ENCODE measurements at regions not wholly inside any gene's neighbourhood (a gene's known extent, or its start where the extent isn't known, plus 50 kb on each side); places are given as distances from the start of the nearest gene placed in this dataset.
"Not testable (repeated sequence)": the region's sequence is repeated elsewhere in the genome, so short reads cannot be mapped to it uniquely, and the experiment has no call there.

- no peak for DNase-seq
These were observed 62.1 kb downstream of the ZWINT start for GRCh38 chr10:56298941-56299340.

- no peak for DNase-seq
These were observed 64.4 kb downstream of the ZWINT start for GRCh38 chr10:56296618-56297017.

DNA sequence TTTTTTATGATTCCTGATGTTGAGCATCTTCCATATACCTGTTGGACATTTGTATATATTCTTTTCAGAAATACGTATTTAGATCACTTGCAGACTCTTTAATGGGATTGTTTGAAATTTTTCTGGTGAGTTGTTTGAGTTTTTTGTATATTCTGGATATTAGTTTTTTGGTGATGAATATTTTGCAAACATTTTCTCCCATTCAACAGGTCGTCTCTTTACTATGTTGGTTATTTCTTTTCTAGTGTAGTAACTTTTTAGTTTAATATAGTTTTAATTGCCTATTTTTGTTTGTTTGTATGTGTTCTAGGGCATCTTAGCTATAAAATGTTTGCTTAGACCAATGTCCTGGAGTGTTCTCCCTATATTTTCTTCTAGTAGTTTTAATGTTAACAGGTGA lies 72.7 kb downstream of the ZWINT start:
- no peak for DNase-seq

- DNase-seq: no peak
These were observed 75.0 kb downstream of the ZWINT start for GRCh38 chr10:56286096-56286495.

DNA sequence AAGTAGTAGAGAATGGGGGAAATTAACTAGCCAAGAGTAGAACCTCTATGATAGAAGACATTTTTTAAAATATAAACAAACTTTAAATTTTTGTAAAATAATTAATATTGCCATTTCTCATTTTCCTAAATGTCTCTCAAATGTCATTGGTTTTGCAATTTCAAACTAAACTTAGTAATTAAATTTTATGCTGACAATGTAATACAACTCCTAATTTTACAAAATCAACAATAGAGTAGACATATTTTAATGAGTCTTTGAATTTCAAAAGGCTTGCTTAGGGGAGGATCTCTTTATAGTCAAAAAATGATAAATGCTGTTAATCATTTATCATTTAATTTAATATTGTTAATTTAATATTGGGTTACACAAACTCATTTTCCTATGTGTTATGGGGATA lies 81.8 kb downstream of the ZWINT start:
- no peak for DNase-seq

GRCh38 chr10:56269181-56269580 lies 91.9 kb downstream of the ZWINT start:
- DNase-seq: no peak

- no peak for DNase-seq
These were observed 94.9 kb downstream of the ZWINT start for GRCh38 chr10:56266120-56266519.

GRCh38 chr10:56258991-56259390 lies 102.1 kb downstream of the ZWINT start:
- DNase-seq: no peak

- DNase-seq: no peak
These were observed 102.7 kb downstream of the ZWINT start for GRCh38 chr10:56258378-56258777.

DNA sequence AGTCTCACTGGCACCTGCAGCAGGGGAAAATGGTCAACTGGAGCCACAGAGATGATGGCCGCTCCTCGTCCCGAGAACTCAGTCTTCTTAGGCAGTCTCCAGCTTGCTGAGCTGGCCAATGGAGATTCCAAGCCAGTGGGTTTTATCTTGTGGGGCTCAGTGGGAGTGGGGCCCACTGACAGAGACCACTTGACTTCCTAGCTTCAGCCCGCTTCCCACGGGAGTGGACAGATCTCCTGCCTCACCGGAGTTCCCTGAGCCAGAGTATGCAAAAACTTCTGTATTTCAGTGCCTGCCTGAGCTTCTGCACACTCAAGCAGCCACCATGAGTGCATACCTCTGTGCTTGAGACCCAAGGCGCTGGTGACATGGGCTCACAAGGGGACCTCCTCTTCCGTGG lies 105.8 kb downstream of the ZWINT start:
- DNase-seq: no peak

DNA sequence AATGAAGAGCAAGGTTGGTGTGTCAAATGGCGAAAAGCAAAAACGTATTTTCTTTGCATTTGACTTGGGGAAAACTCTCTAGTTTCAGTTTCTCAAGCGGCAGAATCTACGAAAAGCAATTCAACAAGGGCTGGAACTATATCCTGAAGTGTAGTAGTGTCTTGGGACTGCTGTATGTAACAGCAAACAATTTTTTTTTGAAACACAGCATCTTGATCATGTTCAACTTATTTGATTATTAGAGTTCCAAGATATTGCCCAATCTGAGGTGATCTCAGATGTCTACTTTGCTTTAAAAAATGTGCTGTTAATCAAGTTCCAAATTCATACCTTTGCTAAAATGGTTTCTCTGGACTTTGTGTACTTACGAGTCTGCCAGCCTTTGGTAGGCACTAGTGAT lies 120.6 kb downstream of the ZWINT start:
- no peak for DNase-seq

DNA sequence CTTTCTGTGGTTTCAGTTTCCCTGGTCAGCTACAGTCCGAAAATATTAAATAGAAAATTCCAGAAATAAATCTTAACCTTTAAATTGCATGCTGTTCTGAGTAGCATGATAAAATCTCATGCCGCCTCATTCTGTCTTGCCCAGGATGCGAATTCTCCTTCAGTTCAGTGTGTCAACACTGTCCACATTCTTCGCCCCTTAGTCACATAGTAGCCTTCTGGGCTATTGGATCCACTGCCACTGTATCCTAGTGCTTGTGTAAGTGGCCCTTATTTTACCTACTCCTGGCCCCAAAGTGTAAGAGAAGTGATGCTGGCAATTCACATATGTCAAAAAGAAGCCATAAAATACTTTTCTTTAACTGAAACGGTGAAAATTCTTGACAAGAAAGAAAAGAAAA lies 129.6 kb downstream of the ZWINT start:
- DNase-seq: no peak

GRCh38 chr10:56222237-56222636 lies 138.8 kb downstream of the ZWINT start:
- no peak for DNase-seq

GRCh38 chr10:56212951-56213350 lies 148.1 kb downstream of the ZWINT start:
- DNase-seq: no peak

- DNase-seq: no peak
These were observed 179.5 kb downstream of the ZWINT start for GRCh38 chr10:56181607-56182006.

GRCh38 chr10:56178210-56178609 lies 182.8 kb downstream of the ZWINT start:
- DNase-seq: no peak

DNA sequence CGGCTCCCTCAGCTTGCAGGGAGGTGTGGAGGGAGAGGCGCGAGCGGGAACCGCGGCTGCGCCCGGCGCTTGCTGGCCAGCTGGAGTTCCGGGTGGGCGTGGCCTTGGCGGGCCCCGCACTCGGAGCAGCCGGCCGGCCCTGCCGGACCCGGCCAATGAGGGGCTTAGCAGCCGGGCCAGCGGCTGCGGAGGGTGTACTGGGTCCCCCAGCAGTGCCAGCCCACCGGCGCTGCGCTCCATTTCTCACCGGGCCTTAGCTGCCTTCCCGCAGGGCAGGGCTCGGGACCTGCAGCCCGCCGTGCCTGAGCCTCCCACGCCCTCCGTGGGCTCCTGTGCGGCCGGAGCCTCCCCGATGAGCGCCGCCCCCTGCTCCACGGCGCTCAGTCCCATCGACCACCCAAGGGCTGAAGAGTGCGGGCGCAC lies 206.0 kb downstream of the ZWINT start:
- DNase-seq: not testable (repeated sequence)

DNA sequence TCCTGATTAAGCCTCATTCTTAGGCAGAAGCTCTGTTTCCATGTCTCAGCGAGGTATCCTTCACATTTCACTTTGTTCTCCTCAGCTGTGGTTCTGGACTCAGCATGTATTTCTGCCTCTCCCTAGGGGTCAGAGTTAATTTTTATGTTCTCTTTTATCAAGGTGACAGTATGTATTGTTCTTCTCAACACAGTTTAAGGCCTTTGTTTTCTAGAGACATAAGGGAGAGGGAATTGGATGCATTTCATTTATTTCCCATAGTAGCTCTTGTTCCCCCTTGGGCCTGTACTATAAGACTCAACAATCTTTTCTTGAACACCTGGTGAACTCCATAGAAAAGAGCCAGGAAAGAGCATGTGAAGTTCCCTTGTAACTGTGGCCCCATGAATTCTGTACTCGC lies 214.3 kb downstream of the ZWINT start:
- no peak for DNase-seq

- no peak for DNase-seq
These were observed 218.8 kb downstream of the ZWINT start for GRCh38 chr10:56142092-56142728.

DNA sequence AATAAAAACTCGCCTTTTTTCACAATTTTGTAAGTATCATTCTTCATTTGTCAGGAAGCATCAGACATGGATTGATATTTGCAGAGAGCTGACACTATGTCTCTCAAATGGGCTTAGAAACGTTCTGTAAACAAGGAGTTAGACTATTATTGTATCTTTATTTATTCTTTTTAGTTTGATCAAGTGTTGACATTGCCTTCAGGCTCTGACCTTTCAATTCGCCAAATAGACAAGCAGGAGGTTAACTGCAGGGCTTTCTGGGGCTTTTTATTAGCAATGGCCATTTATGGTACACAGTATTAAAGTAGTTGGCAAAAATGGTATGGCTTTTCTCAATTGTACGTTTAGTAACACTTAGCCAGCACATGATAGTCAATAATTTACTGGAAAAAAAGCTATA lies 221.7 kb downstream of the ZWINT start:
- DNase-seq: no peak

GRCh38 chr10:56135828-56136227 lies 225.2 kb downstream of the ZWINT start:
- no peak for DNase-seq

DNA sequence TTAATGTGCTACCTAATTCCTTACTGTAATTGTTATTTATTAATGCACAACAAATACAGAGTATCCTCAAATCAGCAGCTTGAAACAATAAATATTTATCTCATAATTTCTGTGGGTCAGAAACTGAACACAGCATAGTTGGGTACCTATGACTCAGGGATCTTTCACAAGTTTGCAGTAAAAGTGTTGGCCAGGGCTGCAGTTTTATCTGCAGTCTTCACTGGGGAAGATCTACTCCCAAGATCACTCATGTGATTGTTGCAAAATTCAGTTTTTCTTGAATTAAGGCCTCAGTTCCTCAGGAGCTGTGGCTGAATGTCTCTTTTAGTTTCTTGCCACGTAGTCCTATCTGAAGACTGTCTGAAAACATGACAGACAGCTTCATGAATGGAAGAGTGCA lies 237.8 kb downstream of the ZWINT start:
- DNase-seq: no peak

GRCh38 chr10:56116684-56117083 lies 244.4 kb downstream of the ZWINT start:
- DNase-seq: no peak

- no peak for DNase-seq
These were observed 251.6 kb downstream of the ZWINT start for GRCh38 chr10:56109454-56109853.

DNA sequence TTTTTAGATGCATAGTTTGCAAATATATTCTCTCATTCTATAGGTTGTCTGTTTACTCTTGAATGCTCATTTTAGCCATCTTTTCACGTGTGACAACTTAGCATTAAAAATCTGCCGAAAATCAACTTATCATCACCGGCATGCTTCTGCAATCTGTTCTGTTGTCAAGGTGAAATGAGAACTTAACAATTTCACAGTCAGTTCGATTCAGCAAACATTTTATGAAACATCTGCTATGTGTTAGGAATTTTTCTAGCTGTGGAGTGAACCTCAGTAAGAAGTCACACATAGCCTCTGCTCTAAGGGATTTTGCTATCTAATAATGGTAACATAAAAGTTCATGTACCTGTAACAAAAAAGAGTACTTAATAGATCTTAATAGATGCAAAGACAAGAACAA lies 256.1 kb downstream of the ZWINT start:
- no peak for DNase-seq
